OCI-LY1 (cell line): ENCODE measurements at regions not wholly inside any gene's neighbourhood (a gene's known extent, or its start where the extent isn't known, plus 50 kb on each side); places are given as distances from the start of the nearest gene placed in this dataset.

Experiments used
- H2AFZ ChIP-seq: fragments of 200-600 bp; sonication (generic), shearing (Covaris generic); 2 replicates; pipeline ENCODE4 v1.6.0; 2014; ENCODE audit warnings: antibody characterized with exemption, mild to moderate bottlenecking, low read length
- H3F3A ChIP-seq: fragments of 200-600 bp; sonication (generic), shearing (Covaris generic); 2 replicates; pipeline ENCODE4 v1.6.0; 2014; ENCODE audit warnings: mild to moderate bottlenecking, antibody characterized with exemption, low read length, moderate library complexity; ENCODE audit not compliant: insufficient read depth
- H3K27ac ChIP-seq: fragments of 200-600 bp; sonication (generic); 2 replicates; pipeline ENCODE4 v1.5.1; 2014; ENCODE audit warnings: low read length, mixed run types, mild to moderate bottlenecking, low read depth; ENCODE audit not compliant: poor library complexity, severe bottlenecking
- H3K27me3 ChIP-seq: fragments of 200-600 bp; sonication (generic); 2 replicates; pipeline ENCODE4 v1.6.0; 2014; ENCODE audit warnings: antibody characterized with exemption, mild to moderate bottlenecking, low read length, moderate library complexity; ENCODE audit not compliant: insufficient read depth
- H3K36me3 ChIP-seq: fragments of 200-600 bp; sonication (generic); 2 replicates; pipeline ENCODE4 v1.6.1; 2014; ENCODE audit warnings: mild to moderate bottlenecking, antibody characterized with exemption, low read length, moderate library complexity, mixed read lengths; ENCODE audit not compliant: insufficient read depth
- H3K4me1 ChIP-seq: fragments of 200-600 bp; sonication (generic); 2 replicates; pipeline ENCODE4 v1.5.1; 2014; ENCODE audit warnings: mild to moderate bottlenecking, low read length, moderate library complexity; ENCODE audit not compliant: insufficient read depth, severe bottlenecking
- H3K4me2 ChIP-seq: fragments of 200-600 bp; sonication (generic), shearing (Covaris generic); 2 replicates; pipeline ENCODE4 v1.6.1; 2014; ENCODE audit warnings: low read length
- H3K4me3 ChIP-seq: fragments of 200-600 bp; sonication (generic); 2 replicates; pipeline ENCODE4 v1.5.1; 2014; ENCODE audit warnings: low read length, low read depth, mild to moderate bottlenecking, mixed read lengths; ENCODE audit not compliant: poor library complexity, severe bottlenecking
- H3K79me2 ChIP-seq: fragments of 200-600 bp; shearing (Covaris generic); 2 replicates; pipeline ENCODE4 v1.6.1; 2016; ENCODE audit warnings: mixed run types, low read length, mixed read lengths; ENCODE audit not compliant: insufficient read depth
- H3K9ac ChIP-seq: fragments of 200-600 bp; sonication (generic), shearing (Covaris generic); 2 replicates; pipeline ENCODE4 v1.6.1; 2014; ENCODE audit warnings: mild to moderate bottlenecking, low read length, mixed read lengths
- H3K9me2 ChIP-seq: fragments of 200-600 bp; sonication (generic), shearing (Covaris generic); 2 replicates; pipeline ENCODE4 v1.6.1; 2014; ENCODE audit warnings: low read depth, mild to moderate bottlenecking, low read length, mixed read lengths
- H3K9me3 ChIP-seq: fragments of 200-600 bp; shearing (Covaris generic); 2 replicates; pipeline ENCODE4 v1.6.1; 2014; ENCODE audit warnings: low read length, mixed read lengths
- H4K20me1 ChIP-seq: fragments of 200-600 bp; sonication (generic), shearing (Covaris generic); 2 replicates; pipeline ENCODE4 v1.6.0; 2016; ENCODE audit warnings: mild to moderate bottlenecking, low read length; ENCODE audit not compliant: insufficient read depth
- EZH2 ChIP-seq: fragments of 200-600 bp; sonication (generic), shearing (Covaris generic); IDR thresholded peaks from 2 replicates; pipeline ENCODE4 v1.8.0; 2017; ENCODE audit warnings: borderline replicate concordance, mixed run types, mild to moderate bottlenecking, antibody characterized with exemption, low read length, moderate library complexity, mixed read lengths
- TF ChIP-seq, protein P1 (sequence below): fragments of 200-600 bp; sonication (generic), shearing (Covaris generic); IDR thresholded peaks from 2 replicates; pipeline ENCODE4 v1.5.1; 2017; ENCODE audit warnings: mild to moderate bottlenecking, antibody characterized with exemption, low read length, moderate library complexity, mixed read lengths

DNA sequence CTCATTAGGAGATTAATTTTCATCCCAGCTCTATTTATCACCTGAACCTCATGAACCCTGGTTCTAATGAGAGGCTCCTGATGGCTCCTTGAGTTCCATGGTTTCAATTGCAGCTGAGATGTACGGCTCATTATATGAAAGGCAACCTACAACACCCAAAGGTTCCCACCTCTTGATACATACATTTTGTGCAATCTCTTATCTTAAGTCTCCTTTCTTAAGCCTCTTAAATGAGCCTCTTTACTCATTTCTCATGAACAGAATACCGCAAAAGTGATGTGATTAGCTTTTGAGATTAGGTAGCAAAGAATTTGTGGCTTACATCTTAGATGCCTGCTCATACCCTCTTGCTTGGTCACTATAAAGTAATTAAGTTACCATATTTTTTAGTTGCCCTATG is 1964.0 kb upstream of the CDH6 start:
- Histone ChIP-seq H2AFZ (no peak overlapping the region), H3K4me2 (no peak overlapping the region), H3K4me3 (no peak overlapping the region), H3K4me1 (no peaks in the 10 kb centered on the region), H3K9me2 (no peaks in the 10 kb centered on the region), H3F3A (no peaks in the 10 kb centered on the region), H4K20me1 (no peaks in the 10 kb centered on the region), H3K79me2 (no peaks in the 10 kb centered on the region), H3K9ac (no peak overlapping the region), H3K9me3 (no peaks in the 10 kb centered on the region), H3K27ac (no peak overlapping the region), H3K36me3 (no peaks in the 10 kb centered on the region), H3K27me3 (no peaks in the 10 kb centered on the region)
- TF ChIP-seq, protein P1, sequence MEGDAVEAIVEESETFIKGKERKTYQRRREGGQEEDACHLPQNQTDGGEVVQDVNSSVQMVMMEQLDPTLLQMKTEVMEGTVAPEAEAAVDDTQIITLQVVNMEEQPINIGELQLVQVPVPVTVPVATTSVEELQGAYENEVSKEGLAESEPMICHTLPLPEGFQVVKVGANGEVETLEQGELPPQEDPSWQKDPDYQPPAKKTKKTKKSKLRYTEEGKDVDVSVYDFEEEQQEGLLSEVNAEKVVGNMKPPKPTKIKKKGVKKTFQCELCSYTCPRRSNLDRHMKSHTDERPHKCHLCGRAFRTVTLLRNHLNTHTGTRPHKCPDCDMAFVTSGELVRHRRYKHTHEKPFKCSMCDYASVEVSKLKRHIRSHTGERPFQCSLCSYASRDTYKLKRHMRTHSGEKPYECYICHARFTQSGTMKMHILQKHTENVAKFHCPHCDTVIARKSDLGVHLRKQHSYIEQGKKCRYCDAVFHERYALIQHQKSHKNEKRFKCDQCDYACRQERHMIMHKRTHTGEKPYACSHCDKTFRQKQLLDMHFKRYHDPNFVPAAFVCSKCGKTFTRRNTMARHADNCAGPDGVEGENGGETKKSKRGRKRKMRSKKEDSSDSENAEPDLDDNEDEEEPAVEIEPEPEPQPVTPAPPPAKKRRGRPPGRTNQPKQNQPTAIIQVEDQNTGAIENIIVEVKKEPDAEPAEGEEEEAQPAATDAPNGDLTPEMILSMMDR, result no peak
- no peak for TF ChIP-seq EZH2

DNA sequence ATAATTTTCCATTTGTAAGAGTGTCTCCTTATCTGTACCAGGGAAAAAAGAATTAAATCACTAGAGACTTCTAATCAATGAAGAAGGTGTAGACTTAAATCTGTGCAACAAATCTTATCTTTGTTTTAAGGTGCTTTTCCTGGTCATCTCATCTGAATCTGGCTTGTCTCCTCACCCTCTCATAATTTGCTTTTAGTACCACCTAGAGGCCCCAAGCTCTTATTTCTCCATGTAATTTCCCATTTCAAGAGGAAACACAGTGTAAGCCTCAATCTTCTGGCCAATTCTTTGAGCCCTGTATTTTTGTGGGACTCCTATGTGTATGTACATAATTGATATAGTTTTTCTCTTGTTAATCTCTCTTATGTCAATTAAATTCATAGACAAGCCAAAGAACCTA is 1975.3 kb upstream of the CDH6 start:
- no peak overlapping the region for H3K9ac ChIP-seq
- H3K27me3 ChIP-seq, result no peaks in the 10 kb centered on the region
- H4K20me1 ChIP-seq, result no peaks in the 10 kb centered on the region
- H3K36me3 ChIP-seq, result no peaks in the 10 kb centered on the region
- no peaks in the 10 kb centered on the region for H3K4me1 ChIP-seq
- H3K9me2 ChIP-seq, result no peaks in the 10 kb centered on the region
- TF ChIP-seq, protein P1, result no peak
- no peaks in the 10 kb centered on the region for H3K79me2 ChIP-seq
- H3K27ac ChIP-seq, result no peak overlapping the region
- no peaks in the 10 kb centered on the region for H3F3A ChIP-seq
- no peaks in the 10 kb centered on the region for H3K9me3 ChIP-seq
- H3K4me3 ChIP-seq, result no peak overlapping the region
- H2AFZ ChIP-seq, result no peak overlapping the region
- H3K4me2 ChIP-seq, result no peak overlapping the region

GRCh38 chr5:29214839-29215238 is 1978.6 kb upstream of the CDH6 start:
- Histone ChIP-seq H4K20me1 (no peaks in the 10 kb centered on the region), H3K9me2 (no peaks in the 10 kb centered on the region), H3K79me2 (no peaks in the 10 kb centered on the region), H3K27me3 (no peaks in the 10 kb centered on the region), H3K9ac (no peak overlapping the region), H3K4me3 (no peak overlapping the region), H3K4me1 (no peaks in the 10 kb centered on the region), H3F3A (no peaks in the 10 kb centered on the region), H3K4me2 (no peak overlapping the region), H3K36me3 (no peaks in the 10 kb centered on the region), H2AFZ (no peak overlapping the region), H3K27ac (no peak overlapping the region), H3K9me3 (no peaks in the 10 kb centered on the region)
- TF ChIP-seq EZH2, result no peak
- TF ChIP-seq, protein P1, result no peak
